Naive thymus-derived CD4-positive, alpha-beta T cell (primary cell): ENCODE measurements at regions not wholly inside any gene's neighbourhood (a gene's known extent, or its start where the extent isn't known, plus 50 kb on each side); places are given as distances from the start of the nearest gene placed in this dataset.

Source experiments
- ATAC-seq: fragments of 150-1000 bp; cut with Tn5 transposase; 2 replicates; pipeline ENCODE4 v1.10.0; 2021; ENCODE audit warnings: mild to moderate bottlenecking, moderate library complexity
- CTCF ChIA-PET: fragments of 350-600 bp; sonication (Branson Sonifier 250); formaldehyde crosslinking; loops from one replicate; lab custom pipeline; 2021; ENCODE audit warnings: antibody characterized with exemption; lab: Charles Lee
- POLR2A ChIA-PET: fragments of 350-600 bp; sonication (Branson Sonifier 250); formaldehyde crosslinking; loops from one replicate; lab custom pipeline; 2021; ENCODE audit warnings: antibody characterized with exemption, inconsistent platforms; lab: Charles Lee
- DNase-seq, 9 donors: peaks; one replicate each; pipeline versions ENCODE4 v3.0.0 to v3.0.0-alpha.2; 2020 to 2022; ENCODE audit warnings: mixed read lengths in 1 of 9
- H3K27ac ChIP-seq: one replicate; pipeline ENCODE4 v1.7.0; 2013; ENCODE audit warnings: mild to moderate bottlenecking, low read depth, low read length, moderate library complexity
- H3K27me3 ChIP-seq, 2 donors: one replicate each; pipeline ENCODE4 v1.7.0; 2013; ENCODE audit warnings: low read length in 2 of 2, mild to moderate bottlenecking in 2 of 2, moderate library complexity in 2 of 2; ENCODE audit not compliant: control insufficient read depth in 2 of 2, insufficient read depth in 2 of 2
- H3K36me3 ChIP-seq, 3 experiments: 1 replicate in 2 of 3; 2 replicates in 1 of 3; pipeline ENCODE4 v1.7.0; 2013; ENCODE audit warnings: low read length in 3 of 3, mild to moderate bottlenecking in 3 of 3, moderate library complexity in 1 of 3; ENCODE audit not compliant: insufficient read depth in 3 of 3, control insufficient read depth in 2 of 3
- H3K4me1 ChIP-seq, 2 donors: one replicate each; pipeline ENCODE4 v1.7.0; 2013; ENCODE audit warnings: low read length in 2 of 2, mild to moderate bottlenecking in 2 of 2, moderate library complexity in 1 of 2; ENCODE audit not compliant: control insufficient read depth in 2 of 2, insufficient read depth in 2 of 2
- H3K4me3 ChIP-seq: 2 replicates; pipeline ENCODE4 v1.7.0; 2013; ENCODE audit warnings: mild to moderate bottlenecking, low read length
- H3K9me3 ChIP-seq, 3 experiments: 1 replicate in 2 of 3; 2 replicates in 1 of 3; pipeline ENCODE4 v1.7.0; 2013; ENCODE audit warnings: low read length in 3 of 3; ENCODE audit not compliant: control insufficient read depth in 2 of 3
- H3K27ac Mint-ChIP-seq, 9 donors: one replicate each; pipeline ENCODE4 v1.8.0; 2020 to 2022; ENCODE audit warnings: mixed read lengths in 9 of 9, mild to moderate bottlenecking in 8 of 9, moderate library complexity in 5 of 9, inconsistent platforms in 2 of 9
- H3K27me3 Mint-ChIP-seq, 5 donors: one replicate each; pipeline ENCODE4 v1.8.0; 2021 to 2022; ENCODE audit warnings: mixed read lengths in 5 of 5, mild to moderate bottlenecking in 1 of 5
- H3K36me3 Mint-ChIP-seq, 5 donors: one replicate each; pipeline ENCODE4 v1.8.0; 2020 to 2022; ENCODE audit warnings: mixed read lengths in 5 of 5, mild to moderate bottlenecking in 3 of 5, inconsistent platforms in 1 of 5
- H3K4me1 Mint-ChIP-seq, 7 donors: one replicate each; pipeline ENCODE4 v1.8.0; 2020 to 2022; ENCODE audit warnings: mixed read lengths in 7 of 7, mild to moderate bottlenecking in 3 of 7, inconsistent platforms in 1 of 7
- H3K4me3 Mint-ChIP-seq, 10 donors: one replicate each; pipeline ENCODE4 v1.8.0; 2020 to 2022; ENCODE audit warnings: mild to moderate bottlenecking in 10 of 10, mixed read lengths in 10 of 10, moderate library complexity in 6 of 10, inconsistent platforms in 2 of 10
- H3K9me3 Mint-ChIP-seq, 11 donors: one replicate each; pipeline ENCODE4 v1.8.0; 2020 to 2022; ENCODE audit warnings: mixed read lengths in 11 of 11, mild to moderate bottlenecking in 4 of 11, inconsistent platforms in 1 of 11, moderate library complexity in 1 of 11
- intact Hi-C, 2 donors: fragments of 100-400 bp; cut with micrococcal nuclease; formaldehyde crosslinking; loops; one replicate each; pipeline ENCODE4 v1.15.1; 2023

- peak; percentile 74 for ATAC-seq
Observed at GRCh38 chr7:25069900-25070443, 55.1 kb downstream of the CYCS start.

GRCh38 chr7:25068502-25069213, 56.4 kb downstream of the CYCS start:
- H3K4me3 ChIP-seq = no peak overlapping the region
- no peak overlapping the region for H3K27ac ChIP-seq
- Mint-ChIP-seq H3K9me3 (no peaks in the 10 kb centered on the region), H3K36me3 (no peaks in the 10 kb centered on the region), H3K4me3 (no peak overlapping the region), H3K27ac (peak overlapping the region in 1 of 9 donors; percentile 33), H3K4me1 (peaks cover 0 to 16% (median 0%) of the 10 kb centered on the region in 7 donors), H3K27me3 (no peaks in the 10 kb centered on the region)
- CTCF ChIA-PET = interaction anchor here (0.6 to 3.5 kb wide), 5 partner anchors 64 to 256 kb away, joined by 3 to 16 read pairs (median 3); no protein-coding TSS in a partner anchor
- DNase-seq (no peak), ATAC-seq (no peak)
- no peaks in the 10 kb centered on the region for H3K4me1 ChIP-seq
- POLR2A ChIA-PET = interaction anchor here (1.4 kb wide), 1 partner anchor 248 kb away, joined by 5 read pairs; no protein-coding TSS in a partner anchor
- no peaks in the 10 kb centered on the region for H3K9me3 ChIP-seq
- H3K36me3 ChIP-seq = no peaks in the 10 kb centered on the region
- intact Hi-C loops = no loop called here
- H3K27me3 ChIP-seq = no peaks in the 10 kb centered on the region

More at GRCh38 chr7:25069900-25070443, 55.1 kb downstream of the CYCS start:
- no peak overlapping the region for H3K27ac Mint-ChIP-seq
- no peaks in the 10 kb centered on the region for H3K27me3 ChIP-seq
- no peaks in the 10 kb centered on the region for H3K36me3 Mint-ChIP-seq
- ChIA-PET CTCF (interaction anchor here (0.6 to 4.2 kb wide), 24 partner anchors 9 to 1721 kb away, joined by 3 to 56 read pairs (median 4); no protein-coding TSS in a partner anchor), POLR2A (interaction anchor here (0.6 to 1.2 kb wide), 3 partner anchors 13 to 250 kb away, joined by 3 to 10 read pairs (median 7); no protein-coding TSS in a partner anchor)
- no peak overlapping the region for H3K4me3 ChIP-seq
- H3K27ac ChIP-seq = no peak overlapping the region
- intact Hi-C loops = loop anchor here (1.0 to 5.0 kb wide), 9 partner anchors 23 to 258 kb away; partner anchors contain the start of gene OSBPL3 (in 2 of the 2)
- H3K36me3 ChIP-seq = no peaks in the 10 kb centered on the region
- no peak overlapping the region for H3K4me3 Mint-ChIP-seq
- no peaks in the 10 kb centered on the region for H3K9me3 ChIP-seq
- DNase-seq = peak in 8 of 9 donors; percentile 27 to 63 (median 54)
- H3K27me3 Mint-ChIP-seq = no peaks in the 10 kb centered on the region
- no peaks in the 10 kb centered on the region for H3K4me1 ChIP-seq
- no peaks in the 10 kb centered on the region for H3K9me3 Mint-ChIP-seq
- H3K4me1 Mint-ChIP-seq = peaks cover 0 to 17% (median 0%) of the 10 kb centered on the region in 7 donors

- ChIA-PET POLR2A (interaction anchor here (0.8 to 1.4 kb wide), 2 partner anchors 86 to 247 kb away, joined by 3 to 5 read pairs; no protein-coding TSS in a partner anchor), CTCF (interaction anchor here (0.6 to 3.5 kb wide), 5 partner anchors 63 to 256 kb away, joined by 3 to 16 read pairs (median 3); no protein-coding TSS in a partner anchor)
- peaks cover 0 to 13% (median 0%) of the 10 kb centered on the region in 7 donors for H3K4me1 Mint-ChIP-seq
- Histone ChIP-seq H3K9me3 (no peaks in the 10 kb centered on the region), H3K27me3 (no peaks in the 10 kb centered on the region), H3K4me3 (no peak overlapping the region), H3K4me1 (no peaks in the 10 kb centered on the region), H3K36me3 (no peaks in the 10 kb centered on the region), H3K27ac (no peak overlapping the region)
- intact Hi-C loops = no loop called here
- H3K27me3 Mint-ChIP-seq = no peaks in the 10 kb centered on the region
- ATAC-seq (no peak), DNase-seq (no peak)
- H3K9me3 Mint-ChIP-seq = no peaks in the 10 kb centered on the region
- H3K27ac Mint-ChIP-seq = no peak overlapping the region
- no peaks in the 10 kb centered on the region for H3K36me3 Mint-ChIP-seq
- no peak overlapping the region for H3K4me3 Mint-ChIP-seq
Observed at GRCh38 chr7:25067726-25068501, 57.1 kb downstream of the CYCS start.

GRCh38 chr7:25066253-25066652, 58.8 kb downstream of the CYCS start:
- no peak overlapping the region for H3K4me3 ChIP-seq
- ChIA-PET POLR2A (no interaction called here), CTCF (interaction anchor here (0.6 to 3.5 kb wide), 2 partner anchors 246 to 254 kb away, joined by 3 to 16 read pairs; no protein-coding TSS in a partner anchor)
- H3K4me1 ChIP-seq = no peaks in the 10 kb centered on the region
- H3K27me3 Mint-ChIP-seq = no peaks in the 10 kb centered on the region
- no peak overlapping the region for H3K27ac Mint-ChIP-seq
- H3K36me3 ChIP-seq = no peaks in the 10 kb centered on the region
- H3K27me3 ChIP-seq = no peaks in the 10 kb centered on the region
- no peaks in the 10 kb centered on the region for H3K9me3 ChIP-seq
- no peaks in the 10 kb centered on the region for H3K36me3 Mint-ChIP-seq
- no peak overlapping the region for H3K27ac ChIP-seq
- no peaks in the 10 kb centered on the region for H3K9me3 Mint-ChIP-seq
- peaks cover 0 to 12% (median 0%) of the 10 kb centered on the region in 7 donors for H3K4me1 Mint-ChIP-seq
- intact Hi-C loops = no loop called here
- no peak for ATAC-seq
- no peak overlapping the region for H3K4me3 Mint-ChIP-seq
- no peak for DNase-seq

- DNase-seq = no peak
- Histone ChIP-seq H3K36me3 (no peaks in the 10 kb centered on the region), H3K9me3 (no peaks in the 10 kb centered on the region), H3K4me3 (no peak overlapping the region), H3K4me1 (no peaks in the 10 kb centered on the region), H3K27me3 (no peaks in the 10 kb centered on the region), H3K27ac (no peak overlapping the region)
- H3K36me3 Mint-ChIP-seq = no peaks in the 10 kb centered on the region
- H3K4me3 Mint-ChIP-seq = no peak overlapping the region
- no peaks in the 10 kb centered on the region for H3K9me3 Mint-ChIP-seq
- peaks cover 0 to 8% (median 0%) of the 10 kb centered on the region in 5 donors for H3K27me3 Mint-ChIP-seq
- POLR2A ChIA-PET = interaction anchor here (1.3 kb wide), 1 partner anchor 27 kb away, joined by 3 read pairs; no protein-coding TSS in a partner anchor
- intact Hi-C loops = no loop called here
- CTCF ChIA-PET = interaction anchor here (0.5 to 1.1 kb wide), 4 partner anchors 36 to 242 kb away, joined by 3 to 5 read pairs (median 3); no protein-coding TSS in a partner anchor
- no peak for ATAC-seq
- H3K27ac Mint-ChIP-seq = no peak overlapping the region
- H3K4me1 Mint-ChIP-seq = peaks cover 0 to 4% (median 0%) of the 10 kb centered on the region in 7 donors
Observed at GRCh38 chr7:25062380-25062779, 62.7 kb downstream of the CYCS start.

GRCh38 chr7:25060487-25061055, 64.5 kb downstream of the CYCS start:
- Mint-ChIP-seq H3K9me3 (peaks cover 0 to 2% (median 0%) of the 10 kb centered on the region in 11 donors), H3K36me3 (no peaks in the 10 kb centered on the region), H3K27me3 (peaks cover 0 to 19% (median 3%) of the 10 kb centered on the region in 5 donors), H3K4me3 (no peak overlapping the region), H3K27ac (no peak overlapping the region), H3K4me1 (peaks cover 0 to 4% (median 0%) of the 10 kb centered on the region in 7 donors)
- Histone ChIP-seq H3K4me3 (no peak overlapping the region), H3K27me3 (no peaks in the 10 kb centered on the region), H3K36me3 (no peaks in the 10 kb centered on the region), H3K27ac (no peak overlapping the region), H3K4me1 (no peaks in the 10 kb centered on the region), H3K9me3 (no peaks in the 10 kb centered on the region)
- CTCF ChIA-PET = interaction anchor here (0.7 to 1.3 kb wide), 3 partner anchors 240 to 714 kb away, joined by 3 to 6 read pairs (median 3); no protein-coding TSS in a partner anchor
- DNase-seq (no peak), ATAC-seq (no peak)
- POLR2A ChIA-PET = interaction anchor here (0.6 kb wide), 1 partner anchor 1102 kb away, joined by 6 read pairs; no protein-coding TSS in a partner anchor
- intact Hi-C loops = no loop called here
